NCI-H1930 (cell line): ENCODE measurements at regions not wholly inside any gene's neighbourhood (a gene's known extent, or its start where the extent isn't known, plus 50 kb on each side); places are given as distances from the start of the nearest gene placed in this dataset.

Experiments
- DNase-seq, 2 experiments: peaks; one replicate each; lab custom pipeline; 2025; lab: John Stamatoyannopoulos, UW

- no peak for DNase-seq
These were observed 809.1 kb downstream of the BCL11B start for GRCh38 chr14:98462908-98463307.

GRCh38 chr14:98466807-98467206, 805.2 kb downstream of the BCL11B start:
- DNase-seq: no peak

GRCh38 chr14:98470663-98471062, 801.3 kb downstream of the BCL11B start:
- DNase-seq: no peak

- no peak for DNase-seq
These were observed 797.1 kb downstream of the BCL11B start for GRCh38 chr14:98474900-98475299.

GRCh38 chr14:98477935-98478334, 794.1 kb downstream of the BCL11B start:
- DNase-seq: no peak

GRCh38 chr14:98489115-98489514, 782.9 kb downstream of the BCL11B start:
- DNase-seq: no peak

GRCh38 chr14:98494582-98494981, 777.4 kb downstream of the BCL11B start:
- no peak for DNase-seq

GRCh38 chr14:98498019-98498885, 773.7 kb downstream of the BCL11B start:
- DNase-seq: no peak

- no peak for DNase-seq
These were observed 770.7 kb downstream of the BCL11B start for GRCh38 chr14:98501335-98501734.

- no peak for DNase-seq
These were observed 770.2 kb downstream of the BCL11B start for GRCh38 chr14:98501836-98502235.

- no peak for DNase-seq
These were observed 768.7 kb downstream of the BCL11B start for GRCh38 chr14:98503086-98503815.

GRCh38 chr14:98507264-98507663, 764.7 kb downstream of the BCL11B start:
- DNase-seq: no peak

GRCh38 chr14:98510392-98510791, 761.6 kb downstream of the BCL11B start:
- no peak for DNase-seq

GRCh38 chr14:98512501-98513251, 759.3 kb downstream of the BCL11B start:
- no peak for DNase-seq

- no peak for DNase-seq
These were observed 758.4 kb downstream of the BCL11B start for GRCh38 chr14:98513558-98513957.

- DNase-seq: no peak
These were observed 758.0 kb downstream of the BCL11B start for GRCh38 chr14:98514016-98514415.

GRCh38 chr14:98536256-98536655, 735.7 kb downstream of the BCL11B start:
- DNase-seq: no peak

- DNase-seq: no peak
These were observed 729.7 kb downstream of the BCL11B start for GRCh38 chr14:98542316-98542715.

- DNase-seq: no peak
These were observed 728.9 kb downstream of the BCL11B start for GRCh38 chr14:98543074-98543473.

- no peak for DNase-seq
These were observed 727.8 kb downstream of the BCL11B start for GRCh38 chr14:98544174-98544573.

- no peak for DNase-seq
These were observed 726.8 kb downstream of the BCL11B start for GRCh38 chr14:98545181-98545580.

- no peak for DNase-seq
These were observed 723.8 kb downstream of the BCL11B start for GRCh38 chr14:98548071-98548686.
